Liver (tissue), 8 donors: ENCODE measurements at regions not wholly inside any gene's neighbourhood (a gene's known extent, or its start where the extent isn't known, plus 50 kb on each side); places are given as distances from the start of the nearest gene placed in this dataset.

Source experiments
- DNase-seq: peaks from one replicate; pipeline ENCODE4 v3.0.0-alpha.2; 2017; ENCODE audit warnings: low spot score
- H3K27ac ChIP-seq, 2 donors: one replicate each; pipeline ENCODE4 v1.7.0; 2013; ENCODE audit warnings: inconsistent platforms in 2 of 2, low read length in 2 of 2, control low read depth in 1 of 2, low read depth in 1 of 2, mild to moderate bottlenecking in 1 of 2
- H3K27me3 ChIP-seq, 4 donors: one replicate each; pipeline versions ENCODE4 v1.6.1 to v1.7.0; 2013; ENCODE audit warnings: low read length in 3 of 4, inconsistent platforms in 1 of 4, mild to moderate bottlenecking in 1 of 4, moderate library complexity in 1 of 4; ENCODE audit not compliant: control insufficient read depth in 4 of 4, insufficient read depth in 4 of 4
- H3K36me3 ChIP-seq, 4 donors: one replicate each; pipeline versions ENCODE4 v1.6.1 to v1.7.0; 2013; ENCODE audit warnings: low read length in 3 of 4, mild to moderate bottlenecking in 3 of 4, low read depth in 1 of 4, moderate library complexity in 1 of 4; ENCODE audit not compliant: control insufficient read depth in 4 of 4, insufficient read depth in 3 of 4
- H3K4me1 ChIP-seq, 4 donors: one replicate each; pipeline versions ENCODE4 v1.6.1 to v1.7.0; 2013; ENCODE audit warnings: low read length in 3 of 4, mild to moderate bottlenecking in 3 of 4, moderate library complexity in 1 of 4; ENCODE audit not compliant: control insufficient read depth in 4 of 4, insufficient read depth in 4 of 4
- H3K4me3 ChIP-seq, 3 donors: one replicate each; pipeline versions ENCODE4 v1.6.1 to v1.7.0; 2013; ENCODE audit warnings: low read length in 3 of 3, control low read depth in 1 of 3, low read depth in 1 of 3, mild to moderate bottlenecking in 1 of 3
- H3K9ac ChIP-seq, 2 donors: one replicate each; pipeline ENCODE4 v1.7.0; 2013; ENCODE audit warnings: low read length in 2 of 2, mild to moderate bottlenecking in 2 of 2, moderate library complexity in 2 of 2, control low read depth in 1 of 2, low read depth in 1 of 2
- H3K9me3 ChIP-seq, 4 donors: one replicate each; pipeline versions ENCODE4 v1.6.1 to v1.7.0; 2013; ENCODE audit warnings: low read length in 3 of 4; ENCODE audit not compliant: control insufficient read depth in 4 of 4
- EGR1 ChIP-seq, 2 donors: IDR thresholded peaks; 2 replicates each; pipeline ENCODE4 v1.6.1; 2016 to 2018; ENCODE audit warnings: antibody characterized with exemption in 2 of 2, low read depth in 2 of 2
- FOXA1 ChIP-seq: IDR thresholded peaks from 2 replicates; pipeline ENCODE4 v1.6.1; 2016; ENCODE audit warnings: antibody characterized with exemption
- FOXA2 ChIP-seq: IDR thresholded peaks from 2 replicates; pipeline ENCODE4 v1.6.1; 2016; ENCODE audit warnings: antibody characterized with exemption
- GABPA ChIP-seq, 2 donors: IDR thresholded peaks in 1 of 2; conservative IDR thresholded peaks in 1 of 2; 2 replicates each; pipeline ENCODE4 v1.6.1; 2016; ENCODE audit warnings: antibody characterized with exemption in 2 of 2, mild to moderate bottlenecking in 1 of 2, moderate library complexity in 1 of 2
- HNF4G ChIP-seq: IDR thresholded peaks from 2 replicates; pipeline ENCODE4 v1.6.1; 2016; ENCODE audit warnings: antibody characterized with exemption
- JUND ChIP-seq, 2 donors: IDR thresholded peaks; 2 replicates each; pipeline ENCODE4 v1.6.1; 2016; ENCODE audit warnings: antibody characterized with exemption in 2 of 2
- NR2F2 ChIP-seq: IDR thresholded peaks from 2 replicates; pipeline ENCODE4 v1.6.1; 2016; ENCODE audit warnings: antibody characterized with exemption
- RAD21 ChIP-seq, 2 donors: IDR thresholded peaks; 2 replicates each; pipeline ENCODE4 v1.6.1; 2016; ENCODE audit warnings: antibody characterized with exemption in 2 of 2, mild to moderate bottlenecking in 2 of 2
- SP1 ChIP-seq: IDR thresholded peaks from 2 replicates; pipeline ENCODE4 v1.6.1; 2018; ENCODE audit warnings: antibody characterized with exemption, mild to moderate bottlenecking
- TAF1 ChIP-seq: conservative IDR thresholded peaks from 2 replicates; pipeline ENCODE4 v1.6.1; 2016; ENCODE audit warnings: antibody characterized with exemption, mild to moderate bottlenecking
- YY1 ChIP-seq: IDR thresholded peaks from 2 replicates; pipeline ENCODE4 v1.6.1; 2016; ENCODE audit warnings: antibody characterized with exemption, mild to moderate bottlenecking
- WGBS: extraction: QIAGEN DNeasy Blood & Tissue Kit; methylation state at CpG from one replicate; pipeline ENCODE4 v1.1.7; 2013; 5-methylcytosine and 5-hydroxymethylcytosine counted together
- TF ChIP-seq, protein P1 (sequence below): IDR thresholded peaks from 2 replicates; pipeline ENCODE4 v1.6.1; 2016; ENCODE audit warnings: antibody characterized with exemption
- TF ChIP-seq, protein P2 (sequence below): IDR thresholded peaks from 2 replicates; pipeline ENCODE4 v1.6.1; 2016; ENCODE audit warnings: antibody characterized with exemption, mild to moderate bottlenecking
- TF ChIP-seq, protein P3 (sequence below): IDR thresholded peaks from 2 replicates; pipeline ENCODE4 v1.6.1; 2016; ENCODE audit warnings: antibody characterized with exemption
- TF ChIP-seq, protein P4 (sequence below): IDR thresholded peaks from 2 replicates; pipeline ENCODE4 v1.6.1; 2016; ENCODE audit warnings: antibody characterized with exemption
- TF ChIP-seq, protein P5 (sequence below): fragments of 150-350 bp; IDR thresholded peaks from 2 replicates; pipeline ENCODE4 v1.5.1; 2017; ENCODE audit warnings: improper control_type of control experiment, low read depth, low read length; ENCODE audit not compliant: missing input control
- donor health status: healthy.
- donor health status: healthy.
- donor health status: healthy.
- donor health status: healthy.
- donor health status: healthy.

DNA sequence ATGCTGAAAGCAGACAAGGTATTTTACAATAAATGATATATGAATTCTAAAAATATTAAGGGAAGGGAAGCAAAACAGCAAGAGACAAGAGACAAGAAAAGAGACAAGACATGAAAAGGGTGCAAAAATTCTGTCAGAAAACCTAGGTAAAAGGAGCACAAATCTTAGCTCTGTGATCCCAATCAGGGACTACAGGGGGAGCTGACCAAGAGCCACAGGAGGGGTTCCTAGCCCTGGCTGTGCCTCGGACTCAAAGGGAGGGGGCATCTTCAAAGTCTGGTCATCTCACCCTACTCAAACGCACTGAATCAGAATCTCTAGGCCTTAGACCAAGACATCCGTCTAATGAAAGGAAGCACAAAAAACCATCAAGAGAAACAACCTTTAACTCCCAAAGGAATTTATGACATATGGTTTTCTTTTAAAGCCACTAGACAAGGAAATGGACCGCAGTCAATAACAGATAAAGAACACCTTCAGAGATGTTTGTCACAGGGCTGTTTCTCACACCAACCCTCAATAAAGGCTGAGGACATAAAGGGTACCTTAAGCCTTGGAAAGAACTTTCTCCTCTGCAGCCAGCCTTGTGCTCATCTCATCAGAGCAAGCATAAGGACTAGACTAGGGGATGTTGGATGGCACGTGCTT is 130.4 kb upstream of the CDYL start:
- H3K27ac ChIP-seq, result no peak overlapping the region

More for the DNA sequence above, 130.4 kb upstream of the CDYL start:
- no peak for DNase-seq
- H3K9ac ChIP-seq, result no peak overlapping the region
- H3K4me1 ChIP-seq, result peaks cover 0 to 9% (median 1%) of the 10 kb centered on the region in 4 donors
- H3K4me3 ChIP-seq, result no peak overlapping the region
- WGBS, result 73% methylated on average over 5 of the region's 5 CpGs
- no peaks in the 10 kb centered on the region for H3K9me3 ChIP-seq
- H3K36me3 ChIP-seq, result no peaks in the 10 kb centered on the region
- H3K27me3 ChIP-seq, result peaks cover 0 to 4% (median 0%) of the 10 kb centered on the region in 4 donors
- TF ChIP-seq TAF1 (no peak), YY1 (no peak), EGR1 (IDR thresholded peaks at IDR 0.05; ENCODE audit: low read depth in 2 of 2) (no peak), NR2F2 (no peak), SP1 (no peak), FOXA1 (no peak), JUND (IDR thresholded peaks at IDR 0.05) (no peak), HNF4G (no peak), FOXA2 (no peak), GABPA (IDR thresholded peaks at IDR 0.05 in 1 of 2, conservative IDR thresholded peaks at IDR 0.05 in 1 of 2) (no peak), RAD21 (IDR thresholded peaks at IDR 0.05) (no peak)
- TF ChIP-seq, protein P1, sequence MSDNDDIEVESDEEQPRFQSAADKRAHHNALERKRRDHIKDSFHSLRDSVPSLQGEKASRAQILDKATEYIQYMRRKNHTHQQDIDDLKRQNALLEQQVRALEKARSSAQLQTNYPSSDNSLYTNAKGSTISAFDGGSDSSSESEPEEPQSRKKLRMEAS, result no peak
- TF ChIP-seq, protein P2, sequence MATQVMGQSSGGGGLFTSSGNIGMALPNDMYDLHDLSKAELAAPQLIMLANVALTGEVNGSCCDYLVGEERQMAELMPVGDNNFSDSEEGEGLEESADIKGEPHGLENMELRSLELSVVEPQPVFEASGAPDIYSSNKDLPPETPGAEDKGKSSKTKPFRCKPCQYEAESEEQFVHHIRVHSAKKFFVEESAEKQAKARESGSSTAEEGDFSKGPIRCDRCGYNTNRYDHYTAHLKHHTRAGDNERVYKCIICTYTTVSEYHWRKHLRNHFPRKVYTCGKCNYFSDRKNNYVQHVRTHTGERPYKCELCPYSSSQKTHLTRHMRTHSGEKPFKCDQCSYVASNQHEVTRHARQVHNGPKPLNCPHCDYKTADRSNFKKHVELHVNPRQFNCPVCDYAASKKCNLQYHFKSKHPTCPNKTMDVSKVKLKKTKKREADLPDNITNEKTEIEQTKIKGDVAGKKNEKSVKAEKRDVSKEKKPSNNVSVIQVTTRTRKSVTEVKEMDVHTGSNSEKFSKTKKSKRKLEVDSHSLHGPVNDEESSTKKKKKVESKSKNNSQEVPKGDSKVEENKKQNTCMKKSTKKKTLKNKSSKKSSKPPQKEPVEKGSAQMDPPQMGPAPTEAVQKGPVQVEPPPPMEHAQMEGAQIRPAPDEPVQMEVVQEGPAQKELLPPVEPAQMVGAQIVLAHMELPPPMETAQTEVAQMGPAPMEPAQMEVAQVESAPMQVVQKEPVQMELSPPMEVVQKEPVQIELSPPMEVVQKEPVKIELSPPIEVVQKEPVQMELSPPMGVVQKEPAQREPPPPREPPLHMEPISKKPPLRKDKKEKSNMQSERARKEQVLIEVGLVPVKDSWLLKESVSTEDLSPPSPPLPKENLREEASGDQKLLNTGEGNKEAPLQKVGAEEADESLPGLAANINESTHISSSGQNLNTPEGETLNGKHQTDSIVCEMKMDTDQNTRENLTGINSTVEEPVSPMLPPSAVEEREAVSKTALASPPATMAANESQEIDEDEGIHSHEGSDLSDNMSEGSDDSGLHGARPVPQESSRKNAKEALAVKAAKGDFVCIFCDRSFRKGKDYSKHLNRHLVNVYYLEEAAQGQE, result no peak
- TF ChIP-seq, protein P3, sequence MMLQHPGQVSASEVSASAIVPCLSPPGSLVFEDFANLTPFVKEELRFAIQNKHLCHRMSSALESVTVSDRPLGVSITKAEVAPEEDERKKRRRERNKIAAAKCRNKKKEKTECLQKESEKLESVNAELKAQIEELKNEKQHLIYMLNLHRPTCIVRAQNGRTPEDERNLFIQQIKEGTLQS, result no peak
- TF ChIP-seq, protein P4, sequence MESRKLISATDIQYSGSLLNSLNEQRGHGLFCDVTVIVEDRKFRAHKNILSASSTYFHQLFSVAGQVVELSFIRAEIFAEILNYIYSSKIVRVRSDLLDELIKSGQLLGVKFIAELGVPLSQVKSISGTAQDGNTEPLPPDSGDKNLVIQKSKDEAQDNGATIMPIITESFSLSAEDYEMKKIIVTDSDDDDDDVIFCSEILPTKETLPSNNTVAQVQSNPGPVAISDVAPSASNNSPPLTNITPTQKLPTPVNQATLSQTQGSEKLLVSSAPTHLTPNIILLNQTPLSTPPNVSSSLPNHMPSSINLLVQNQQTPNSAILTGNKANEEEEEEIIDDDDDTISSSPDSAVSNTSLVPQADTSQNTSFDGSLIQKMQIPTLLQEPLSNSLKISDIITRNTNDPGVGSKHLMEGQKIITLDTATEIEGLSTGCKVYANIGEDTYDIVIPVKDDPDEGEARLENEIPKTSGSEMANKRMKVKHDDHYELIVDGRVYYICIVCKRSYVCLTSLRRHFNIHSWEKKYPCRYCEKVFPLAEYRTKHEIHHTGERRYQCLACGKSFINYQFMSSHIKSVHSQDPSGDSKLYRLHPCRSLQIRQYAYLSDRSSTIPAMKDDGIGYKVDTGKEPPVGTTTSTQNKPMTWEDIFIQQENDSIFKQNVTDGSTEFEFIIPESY, result no peak
- TF ChIP-seq, protein P5, sequence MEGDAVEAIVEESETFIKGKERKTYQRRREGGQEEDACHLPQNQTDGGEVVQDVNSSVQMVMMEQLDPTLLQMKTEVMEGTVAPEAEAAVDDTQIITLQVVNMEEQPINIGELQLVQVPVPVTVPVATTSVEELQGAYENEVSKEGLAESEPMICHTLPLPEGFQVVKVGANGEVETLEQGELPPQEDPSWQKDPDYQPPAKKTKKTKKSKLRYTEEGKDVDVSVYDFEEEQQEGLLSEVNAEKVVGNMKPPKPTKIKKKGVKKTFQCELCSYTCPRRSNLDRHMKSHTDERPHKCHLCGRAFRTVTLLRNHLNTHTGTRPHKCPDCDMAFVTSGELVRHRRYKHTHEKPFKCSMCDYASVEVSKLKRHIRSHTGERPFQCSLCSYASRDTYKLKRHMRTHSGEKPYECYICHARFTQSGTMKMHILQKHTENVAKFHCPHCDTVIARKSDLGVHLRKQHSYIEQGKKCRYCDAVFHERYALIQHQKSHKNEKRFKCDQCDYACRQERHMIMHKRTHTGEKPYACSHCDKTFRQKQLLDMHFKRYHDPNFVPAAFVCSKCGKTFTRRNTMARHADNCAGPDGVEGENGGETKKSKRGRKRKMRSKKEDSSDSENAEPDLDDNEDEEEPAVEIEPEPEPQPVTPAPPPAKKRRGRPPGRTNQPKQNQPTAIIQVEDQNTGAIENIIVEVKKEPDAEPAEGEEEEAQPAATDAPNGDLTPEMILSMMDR, result no peak
